A673 (cell line): ENCODE measurements at regions not wholly inside any gene's neighbourhood (a gene's known extent, or its start where the extent isn't known, plus 50 kb on each side); places are given as distances from the start of the nearest gene placed in this dataset.

ENCODE experiments used
- BruUV-seq: library from RNA; stranded (reverse); fragments of 400-500 nt; replicated peaks from 2 replicates; lab custom pipeline; 2021; lab: Mats Ljungman, UMichigan
- CTCF ChIA-PET: fragments of 300-600 bp; sonication (Branson Sonifier 250); formaldehyde crosslinking; loops from one replicate; lab custom pipeline; 2022; ENCODE audit warnings: antibody characterized with exemption; lab: Charles Lee
- POLR2A ChIA-PET: fragments of 300-600 bp; sonication (Branson Sonifier 250); formaldehyde crosslinking; loops from one replicate; lab custom pipeline; 2022; ENCODE audit warnings: antibody characterized with exemption; ENCODE audit not compliant: low non-redundant PET; lab: Charles Lee
- DNase-seq: peaks from one replicate; pipeline ENCODE4 v3.0.0-alpha.2; 2015; ENCODE audit warnings: low spot score
- H3K27ac ChIP-seq: fragments of 200-600 bp; sonication (generic); 2 replicates; pipeline ENCODE4 v1.5.1; 2016; ENCODE audit warnings: mixed run types, low read depth, mild to moderate bottlenecking, mixed read lengths, antibody characterized with exemption, low read length; ENCODE audit not compliant: poor library complexity, severe bottlenecking
- H3K27me3 ChIP-seq: fragments of 200-600 bp; sonication (generic); replicated peaks from 2 replicates; pipeline ENCODE4 v1.6.1; 2017; ENCODE audit warnings: mixed run types, low read depth, mild to moderate bottlenecking, mixed read lengths, antibody characterized with exemption, low read length; ENCODE audit not compliant: insufficient read depth, poor library complexity
- H3K36me3 ChIP-seq: fragments of 200-600 bp; sonication (generic); 2 replicates; pipeline ENCODE4 v1.6.1; 2016; ENCODE audit warnings: mixed run types, mild to moderate bottlenecking, mixed read lengths, antibody characterized with exemption, low read length; ENCODE audit not compliant: insufficient read depth, poor library complexity, severe bottlenecking
- H3K4me1 ChIP-seq: fragments of 200-600 bp; sonication (generic); 2 replicates; pipeline ENCODE4 v1.6.1; 2017; ENCODE audit warnings: mixed run types, mild to moderate bottlenecking, mixed read lengths, antibody characterized with exemption, low read length; ENCODE audit not compliant: insufficient read depth, poor library complexity, severe bottlenecking
- H3K4me3 ChIP-seq: fragments of 200-600 bp; sonication (generic); 2 replicates; pipeline ENCODE4 v1.5.1; 2016; ENCODE audit warnings: low read depth, mixed run types, mild to moderate bottlenecking, mixed read lengths, low read length; ENCODE audit not compliant: poor library complexity, severe bottlenecking
- H3K9me3 ChIP-seq: fragments of 200-600 bp; sonication (generic); 2 replicates; pipeline ENCODE4 v1.6.1; 2016; ENCODE audit warnings: mixed run types, low read depth, mild to moderate bottlenecking, mixed read lengths, antibody characterized with exemption, low read length; ENCODE audit not compliant: poor library complexity, severe bottlenecking
- EZH2 ChIP-seq: fragments of 200-600 bp; sonication (generic); IDR thresholded peaks from 2 replicates; pipeline ENCODE4 v1.6.1; 2017; ENCODE audit warnings: borderline replicate concordance, low read depth, mild to moderate bottlenecking, mixed read lengths, antibody characterized with exemption, low read length; ENCODE audit not compliant: poor library complexity, severe bottlenecking
- intact Hi-C: fragments of 100-400 bp; cut with micrococcal nuclease; formaldehyde crosslinking; loops from one replicate; pipeline ENCODE4 v1.10.0; 2022; ENCODE audit not compliant: unreplicated experiment
- TF ChIP-seq, protein P1 (sequence below): fragments of 300-800, 200-600 bp; sonication (generic); conservative IDR thresholded peaks from 2 replicates; pipeline ENCODE4 v1.5.1; 2017; ENCODE audit warnings: low read depth, mild to moderate bottlenecking, antibody characterized with exemption, low read length, moderate library complexity, mixed read lengths

DNA sequence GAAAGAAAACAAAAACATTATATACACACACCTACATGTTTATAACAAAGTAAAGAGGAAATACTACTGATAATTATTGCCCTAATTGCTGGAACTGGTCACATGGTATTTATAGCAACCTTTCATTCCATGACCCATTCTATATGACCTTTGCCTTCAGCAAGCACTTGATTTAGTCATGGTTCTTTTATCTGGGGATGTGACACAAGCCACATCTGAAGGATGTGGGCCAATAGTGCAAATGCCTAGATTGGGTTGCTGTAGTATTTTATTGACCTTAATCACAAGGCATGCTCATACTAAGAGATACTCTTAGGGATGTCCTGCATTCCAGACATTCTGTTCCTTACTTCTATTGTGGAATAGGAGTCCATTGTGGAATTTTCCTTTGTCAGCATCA, 723.5 kb upstream of the POM121L12 start:
- BruUV-seq, result no TSS peak
- no peaks in the 10 kb centered on the region for H3K4me1 ChIP-seq
- ChIA-PET CTCF (no interaction called here), POLR2A (no interaction called here)
- no peak overlapping the region for H3K4me3 ChIP-seq
- H3K36me3 ChIP-seq, result no peaks in the 10 kb centered on the region
- no peak overlapping the region for H3K27ac ChIP-seq
- DNase-seq, result no peak
- H3K27me3 ChIP-seq, result no peaks in the 10 kb centered on the region
- intact Hi-C loops, result no loop called here
- TF ChIP-seq EZH2, result no peak
- TF ChIP-seq, protein P1, sequence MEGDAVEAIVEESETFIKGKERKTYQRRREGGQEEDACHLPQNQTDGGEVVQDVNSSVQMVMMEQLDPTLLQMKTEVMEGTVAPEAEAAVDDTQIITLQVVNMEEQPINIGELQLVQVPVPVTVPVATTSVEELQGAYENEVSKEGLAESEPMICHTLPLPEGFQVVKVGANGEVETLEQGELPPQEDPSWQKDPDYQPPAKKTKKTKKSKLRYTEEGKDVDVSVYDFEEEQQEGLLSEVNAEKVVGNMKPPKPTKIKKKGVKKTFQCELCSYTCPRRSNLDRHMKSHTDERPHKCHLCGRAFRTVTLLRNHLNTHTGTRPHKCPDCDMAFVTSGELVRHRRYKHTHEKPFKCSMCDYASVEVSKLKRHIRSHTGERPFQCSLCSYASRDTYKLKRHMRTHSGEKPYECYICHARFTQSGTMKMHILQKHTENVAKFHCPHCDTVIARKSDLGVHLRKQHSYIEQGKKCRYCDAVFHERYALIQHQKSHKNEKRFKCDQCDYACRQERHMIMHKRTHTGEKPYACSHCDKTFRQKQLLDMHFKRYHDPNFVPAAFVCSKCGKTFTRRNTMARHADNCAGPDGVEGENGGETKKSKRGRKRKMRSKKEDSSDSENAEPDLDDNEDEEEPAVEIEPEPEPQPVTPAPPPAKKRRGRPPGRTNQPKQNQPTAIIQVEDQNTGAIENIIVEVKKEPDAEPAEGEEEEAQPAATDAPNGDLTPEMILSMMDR, result no peak
- peaks cover 52% of the 10 kb centered on the region for H3K9me3 ChIP-seq

DNA sequence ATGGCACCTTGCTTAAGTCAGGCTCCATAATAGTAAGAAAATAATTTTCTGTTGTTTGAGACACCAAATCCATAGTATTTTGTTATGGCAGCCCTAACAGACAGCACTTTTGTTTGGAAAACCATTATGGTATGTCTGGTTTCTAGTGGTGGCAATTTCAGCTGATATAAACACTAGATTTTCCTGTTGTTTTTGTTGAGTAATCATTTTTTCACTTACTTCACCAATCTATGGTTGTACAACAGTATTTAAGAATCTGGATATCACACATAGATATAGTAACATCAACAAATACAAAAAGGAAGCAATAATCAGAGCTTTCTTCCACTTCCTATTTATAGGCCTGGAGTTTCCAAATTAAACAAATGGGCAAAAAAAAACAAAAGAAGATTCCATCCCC, 725.8 kb upstream of the POM121L12 start:
- Histone ChIP-seq H3K4me1 (no peaks in the 10 kb centered on the region), H3K4me3 (no peak overlapping the region), H3K27ac (no peak overlapping the region), H3K36me3 (no peaks in the 10 kb centered on the region), H3K9me3 (peaks cover 45% of the 10 kb centered on the region), H3K27me3 (no peaks in the 10 kb centered on the region)
- CTCF ChIA-PET, result no interaction called here
- no peak for DNase-seq
- no TSS peak for BruUV-seq
- intact Hi-C loops, result no loop called here
- POLR2A ChIA-PET, result no interaction called here
- no peak for TF ChIP-seq EZH2
- TF ChIP-seq, protein P1, result no peak

DNA sequence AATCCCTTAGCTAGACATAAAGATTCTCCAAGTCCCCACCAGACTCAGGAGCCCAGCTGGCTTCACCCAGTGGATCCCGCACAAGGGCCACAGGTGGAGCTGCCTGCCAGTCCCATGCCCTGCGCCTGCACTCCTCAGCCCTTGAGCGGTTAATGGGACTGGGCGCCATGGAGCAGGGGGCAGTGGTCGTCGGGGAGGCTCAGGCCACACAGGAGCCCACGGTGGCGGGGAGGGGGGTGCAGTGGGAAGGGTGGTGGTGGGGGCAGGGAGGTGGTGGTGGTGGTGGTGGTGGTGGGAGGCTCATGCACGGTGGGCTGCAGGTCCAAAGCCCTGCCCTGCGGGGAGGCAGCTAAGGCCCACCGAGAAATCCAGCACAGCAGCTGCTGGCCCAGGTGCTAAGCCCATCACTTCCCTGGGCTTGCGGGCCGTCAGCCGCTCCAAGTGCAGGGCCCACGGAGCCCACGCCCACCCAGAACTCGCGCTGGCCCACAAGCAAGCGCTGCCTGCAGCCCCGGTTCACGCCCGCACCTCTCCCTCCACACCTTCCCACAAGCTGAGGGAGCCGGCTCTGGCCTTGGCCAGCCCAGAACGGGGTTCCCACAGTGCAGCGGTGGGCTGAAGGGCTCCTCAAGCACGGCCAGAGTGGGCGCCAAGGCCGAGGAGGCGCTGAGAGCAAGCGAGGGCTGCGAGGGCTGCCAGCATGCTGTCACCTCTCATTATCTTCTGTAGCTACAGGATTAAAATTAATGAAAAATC, 732.5 kb upstream of the POM121L12 start:
- ChIA-PET POLR2A (no interaction called here), CTCF (no interaction called here)
- intact Hi-C loops, result no loop called here
- no TSS peak for BruUV-seq
- TF ChIP-seq, protein P1, result no peak
- TF ChIP-seq EZH2, result no peak
- DNase-seq, result no peak
- H3K9me3 ChIP-seq, result peaks cover 29% of the 10 kb centered on the region
- H3K4me1 ChIP-seq, result no peaks in the 10 kb centered on the region
- no peak overlapping the region for H3K27ac ChIP-seq
- no peaks in the 10 kb centered on the region for H3K27me3 ChIP-seq
- H3K4me3 ChIP-seq, result no peak overlapping the region
- H3K36me3 ChIP-seq, result no peaks in the 10 kb centered on the region
